GM18873 (cell line): ENCODE measurements at regions not wholly inside any gene's neighbourhood (a gene's known extent, or its start where the extent isn't known, plus 50 kb on each side); places are given as distances from the start of the nearest gene placed in this dataset.
"Not testable (repeated sequence)": the region's sequence is repeated elsewhere in the genome, so short reads cannot be mapped to it uniquely, and the experiment has no call there.

Source experiments
- ATAC-seq: cut with Tn5 transposase; IDR thresholded peaks from one replicate; pipeline ENCODE4 v1.9.1; 2021; ENCODE audit warnings: mild to moderate bottlenecking, moderate library complexity, moderate number of reproducible peaks; ENCODE audit not compliant: unreplicated experiment, low FRiP score

GRCh38 chr1:149635290-149635899 lies 51.7 kb downstream of the PPIAL4C start:
- not testable (repeated sequence) for ATAC-seq

- peak; percentile 80 for ATAC-seq
These were observed 52.9 kb downstream of the PPIAL4C start for GRCh38 chr1:149636286-149637122.

GRCh38 chr1:149638481-149638880 lies 54.8 kb downstream of the PPIAL4C start:
- ATAC-seq = not testable (repeated sequence)

DNA sequence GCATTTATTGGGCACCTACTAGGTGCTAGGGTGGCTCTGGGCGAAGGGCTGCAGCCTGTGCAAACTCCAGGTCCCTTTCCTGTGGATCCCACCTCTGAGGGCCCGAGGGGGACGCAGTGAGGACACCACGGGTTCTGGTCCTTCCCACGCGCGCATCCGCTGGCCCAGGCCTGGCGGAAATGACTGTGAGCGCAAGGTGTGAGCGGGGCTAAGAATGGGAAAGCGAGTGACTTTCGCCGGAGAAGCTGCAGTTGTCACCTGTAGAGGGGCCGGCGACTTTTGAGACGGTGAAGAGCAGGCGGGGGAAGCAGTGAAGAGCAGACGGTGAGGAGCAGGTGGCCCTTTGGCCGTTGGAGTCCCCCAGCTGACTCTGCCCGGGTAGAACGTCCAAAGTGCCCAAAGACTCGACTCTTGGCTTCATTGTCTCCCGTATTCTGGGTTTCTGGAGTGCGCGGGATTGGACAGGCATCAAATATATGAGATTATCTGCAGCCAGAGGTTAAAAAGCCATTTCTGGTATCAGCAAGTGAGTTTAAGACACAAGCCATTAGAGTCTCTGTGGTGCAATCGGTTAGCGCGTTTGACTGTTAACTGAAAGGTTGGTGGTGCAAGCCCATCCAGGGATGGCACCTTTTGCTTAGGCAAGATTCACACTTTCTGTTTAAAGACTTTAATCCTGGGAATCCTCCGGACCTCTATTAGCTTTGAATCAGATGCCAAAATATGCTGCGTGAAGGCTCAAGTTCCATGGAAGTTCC lies 55.4 kb downstream of the PPIAL4C start:
- not testable (repeated sequence) for ATAC-seq

GRCh38 chr1:149641179-149641578 lies 57.5 kb downstream of the PPIAL4C start:
- not testable (repeated sequence) for ATAC-seq

DNA sequence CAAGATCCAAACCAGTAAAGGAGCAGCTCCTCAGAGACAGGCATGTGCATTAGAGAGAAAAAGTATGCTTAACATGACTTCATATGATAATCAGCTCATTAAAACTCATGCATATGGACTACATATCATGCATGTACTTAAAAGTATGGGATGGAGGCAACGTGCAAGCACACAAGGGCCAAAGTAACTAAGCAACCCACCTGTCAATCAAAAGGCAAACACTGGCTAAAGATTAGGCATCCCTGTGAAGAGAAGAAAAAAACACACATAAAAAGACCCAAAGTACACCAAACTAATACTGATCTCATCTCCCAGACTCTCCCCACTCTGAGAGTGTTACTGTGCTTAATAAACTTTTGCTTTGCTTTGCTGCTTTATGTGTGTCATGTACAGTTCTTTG lies 61.2 kb downstream of the PPIAL4C start:
- ATAC-seq = not testable (repeated sequence)

DNA sequence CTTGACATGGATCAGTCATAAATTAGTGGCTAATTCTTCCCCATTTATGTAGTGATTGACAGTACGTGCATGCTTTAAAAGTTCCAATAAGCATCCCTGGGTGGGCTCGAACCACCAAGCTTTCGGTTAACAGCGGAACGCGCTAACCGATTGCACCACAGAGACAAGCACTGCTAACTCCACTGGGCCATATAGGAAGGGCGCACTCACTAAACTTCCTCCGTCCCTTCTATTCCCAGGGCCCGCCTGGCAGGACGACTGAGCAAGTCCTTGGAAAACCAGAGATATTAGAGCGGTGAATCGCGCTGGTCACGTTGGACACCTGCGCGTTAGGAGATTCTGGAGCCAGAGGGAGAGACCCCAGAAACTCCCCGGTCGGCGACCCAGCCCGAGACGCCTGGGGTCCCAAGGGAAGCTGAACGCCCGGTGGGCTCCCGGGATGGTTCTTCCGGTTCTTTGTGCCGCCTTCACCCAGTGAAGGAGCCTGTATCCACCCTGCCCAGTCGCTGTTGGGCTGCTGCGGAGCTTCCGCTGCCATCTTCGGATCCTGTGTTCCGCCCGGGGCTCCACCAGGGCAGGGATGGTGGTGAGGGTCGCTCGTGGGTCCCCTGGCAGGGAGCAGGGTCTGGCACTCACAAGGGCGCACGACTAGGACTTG lies 62.8 kb downstream of the PPIAL4C start:
- ATAC-seq = not testable (repeated sequence)

DNA sequence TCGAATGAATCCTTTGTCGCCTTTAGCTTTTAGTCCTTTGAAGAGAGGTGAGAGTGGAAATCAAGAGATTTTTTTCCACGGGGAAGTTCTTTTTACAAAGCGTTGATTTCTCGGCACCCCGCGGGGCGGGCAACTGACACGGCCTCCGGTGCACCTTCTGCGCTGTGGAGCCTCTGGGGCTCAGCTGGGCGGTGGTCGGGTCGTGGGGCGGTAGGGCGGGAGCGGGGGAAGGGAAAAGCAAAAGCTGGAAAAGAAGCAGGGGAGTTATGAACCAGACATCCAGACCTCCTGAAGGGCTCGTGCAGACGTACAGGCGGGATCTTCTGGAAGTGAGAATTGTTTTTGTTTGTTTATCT lies 63.3 kb downstream of the PPIAL4C start:
- ATAC-seq = not testable (repeated sequence)

DNA sequence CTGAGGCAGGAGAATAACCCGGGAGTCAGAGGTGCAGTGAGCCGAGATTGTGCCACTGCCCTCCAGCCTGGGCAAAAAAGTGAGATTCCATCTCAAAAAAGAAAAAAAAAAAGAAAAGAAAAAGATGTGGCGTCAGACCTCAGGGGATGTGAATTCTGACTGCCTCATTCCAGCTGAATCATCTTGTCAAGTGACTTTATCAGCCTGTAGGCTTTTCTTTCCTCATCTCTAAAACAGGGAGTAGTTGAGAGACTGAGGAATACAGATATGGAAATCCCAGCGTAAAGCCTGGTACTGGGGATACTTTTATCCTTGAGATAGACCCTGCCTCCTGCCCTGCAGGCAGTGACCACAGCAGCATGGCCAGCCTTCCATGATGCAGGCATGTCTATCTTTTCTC lies 74.1 kb downstream of the PPIAL4C start:
- ATAC-seq = not testable (repeated sequence)

GRCh38 chr1:149658175-149658574 lies 74.5 kb downstream of the PPIAL4C start:
- ATAC-seq = not testable (repeated sequence)

DNA sequence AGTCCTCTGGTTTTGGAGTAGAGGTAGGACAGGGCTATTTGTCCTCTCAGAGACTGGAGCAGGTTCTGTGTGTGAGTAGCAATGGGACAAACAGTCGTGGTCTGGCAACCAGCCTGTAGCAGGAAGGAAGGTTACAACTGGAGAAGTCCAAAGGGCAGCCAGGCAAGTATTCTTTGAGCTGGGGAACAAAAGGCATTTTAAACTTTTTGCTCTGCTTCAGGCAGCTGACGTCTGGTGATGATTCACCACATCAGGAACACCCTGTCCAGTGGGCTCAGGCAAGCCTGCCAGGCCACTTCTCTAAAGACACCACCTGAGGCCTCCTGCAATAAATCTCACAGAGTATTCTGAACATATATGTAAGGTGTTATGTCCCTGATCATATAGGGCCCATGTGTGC lies 81.0 kb downstream of the PPIAL4C start:
- not testable (repeated sequence) for ATAC-seq

DNA sequence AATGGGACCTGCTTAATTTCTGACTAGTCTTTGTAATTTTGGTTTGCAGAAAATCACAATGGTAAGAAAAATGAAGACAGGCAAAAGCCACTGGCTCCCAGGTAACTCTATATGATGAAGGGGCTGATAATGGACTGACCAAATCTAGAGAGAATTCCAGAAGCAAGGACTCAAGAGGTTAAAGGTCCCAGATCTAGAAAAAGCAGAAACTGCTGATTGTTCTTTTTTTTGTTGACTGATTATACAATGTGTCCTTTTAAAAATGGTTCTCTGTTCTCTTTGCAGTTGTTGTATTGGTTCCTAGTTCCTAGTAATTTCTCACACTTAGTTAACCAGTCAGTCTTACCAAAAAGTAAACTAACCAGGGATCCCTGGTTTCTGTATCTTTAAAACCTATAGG lies 81.4 kb downstream of the PPIAL4C start:
- not testable (repeated sequence) for ATAC-seq

DNA sequence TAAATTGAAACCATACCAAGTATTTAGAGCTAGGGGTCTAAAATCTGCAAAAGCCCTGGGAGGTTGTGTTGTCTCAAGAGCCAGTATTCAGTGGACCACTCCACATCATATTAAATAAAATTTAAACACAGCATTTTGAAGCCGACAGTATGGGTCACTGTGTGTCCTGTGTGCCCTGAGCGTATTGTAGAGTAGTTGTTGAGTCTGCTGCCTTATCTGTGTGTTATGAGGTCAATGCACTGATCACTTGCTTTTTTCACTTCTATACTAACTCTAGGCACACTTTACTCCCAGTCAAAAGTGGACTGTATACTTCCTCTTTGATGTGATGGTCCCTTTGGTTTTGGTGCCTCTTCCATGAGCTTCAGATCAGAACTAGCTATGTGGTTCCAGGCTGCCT lies 81.9 kb downstream of the PPIAL4C start:
- ATAC-seq = not testable (repeated sequence)

GRCh38 chr1:149673231-149673909 lies 89.7 kb downstream of the PPIAL4C start:
- ATAC-seq = not testable (repeated sequence)

- not testable (repeated sequence) for ATAC-seq
These were observed 91.3 kb downstream of the PPIAL4C start for GRCh38 chr1:149674921-149675320.

DNA sequence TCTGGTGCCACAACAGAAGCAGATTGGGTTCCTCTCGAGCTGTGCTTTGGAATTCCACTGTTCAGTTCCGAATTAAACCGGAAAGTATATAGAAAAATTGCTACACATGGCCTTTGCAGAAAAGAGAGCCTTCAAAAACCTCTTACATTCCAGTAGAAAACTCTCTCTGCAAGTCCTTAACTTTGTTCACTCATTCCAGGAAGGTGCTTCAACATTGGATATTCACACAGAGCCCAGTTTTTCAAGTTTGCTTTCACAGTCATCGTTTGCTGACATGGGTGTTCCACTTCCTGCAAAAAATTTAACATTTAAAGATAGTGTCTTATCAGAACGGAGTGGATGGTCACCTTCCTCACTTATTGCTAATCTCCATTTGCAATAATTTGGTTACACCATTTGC lies 93.7 kb downstream of the PPIAL4C start:
- ATAC-seq = not testable (repeated sequence)

GRCh38 chr1:149686593-149687238 lies 95.8 kb upstream of the FCGR1A start:
- not testable (repeated sequence) for ATAC-seq

DNA sequence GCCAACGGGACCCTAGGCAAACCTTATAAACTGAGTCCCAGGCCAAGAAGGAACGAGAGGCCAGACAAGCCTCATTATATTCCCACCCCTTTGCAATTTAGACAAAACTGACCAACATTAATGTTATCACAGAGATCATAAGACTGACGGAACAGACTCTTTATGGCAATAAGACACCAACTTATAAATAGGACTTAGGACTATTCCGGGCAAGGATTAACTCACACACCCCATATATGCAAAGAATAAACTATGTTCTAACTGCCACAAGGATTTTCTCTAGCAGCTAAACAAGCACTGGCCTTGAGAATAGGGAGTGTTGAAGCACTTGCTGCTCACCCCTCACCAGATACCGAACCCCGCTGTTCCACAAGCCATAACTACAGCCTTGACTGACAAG lies 91.1 kb upstream of the FCGR1A start:
- not testable (repeated sequence) for ATAC-seq

DNA sequence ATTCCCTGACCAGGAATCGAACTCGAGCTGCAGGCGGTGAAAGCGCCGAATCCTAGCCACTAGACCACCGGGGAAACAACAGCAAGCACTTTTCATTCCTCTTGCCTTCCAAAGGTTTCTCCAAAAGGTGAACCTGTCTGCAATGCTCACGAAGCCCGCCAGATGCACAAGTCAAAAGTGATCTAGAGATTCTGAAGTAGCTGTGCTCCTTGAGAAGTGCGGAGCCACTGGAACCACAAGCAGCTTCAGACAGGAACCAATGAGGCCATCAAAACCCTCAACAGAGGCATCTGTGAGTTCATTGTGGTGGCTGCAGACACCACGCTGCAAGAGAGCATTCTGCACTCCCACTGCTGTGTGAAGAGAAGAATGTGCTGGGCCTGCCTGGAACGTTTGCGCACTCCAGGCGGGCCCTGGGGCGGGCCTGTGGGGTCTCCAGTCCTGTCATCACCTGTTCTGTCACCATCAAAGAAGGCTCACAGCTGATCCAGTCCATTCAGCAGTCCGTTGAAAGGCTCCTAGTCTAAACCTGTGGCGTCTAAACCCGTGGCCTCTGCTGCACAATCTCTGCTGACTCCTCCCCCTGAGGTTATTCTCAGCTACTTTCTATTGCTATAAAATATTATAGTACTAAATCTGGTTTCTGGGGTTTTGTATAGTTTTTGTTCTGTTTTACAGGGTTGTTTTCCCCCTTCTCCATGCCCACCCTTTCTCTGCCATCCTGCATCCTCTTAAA lies 89.5 kb upstream of the FCGR1A start:
- not testable (repeated sequence) for ATAC-seq
